ENCODE measurements at regions not wholly inside any gene's neighbourhood (a gene's known extent, or its start where the extent isn't known, plus 50 kb on each side); places are given as distances from the start of the nearest gene placed in this dataset.

DNA sequence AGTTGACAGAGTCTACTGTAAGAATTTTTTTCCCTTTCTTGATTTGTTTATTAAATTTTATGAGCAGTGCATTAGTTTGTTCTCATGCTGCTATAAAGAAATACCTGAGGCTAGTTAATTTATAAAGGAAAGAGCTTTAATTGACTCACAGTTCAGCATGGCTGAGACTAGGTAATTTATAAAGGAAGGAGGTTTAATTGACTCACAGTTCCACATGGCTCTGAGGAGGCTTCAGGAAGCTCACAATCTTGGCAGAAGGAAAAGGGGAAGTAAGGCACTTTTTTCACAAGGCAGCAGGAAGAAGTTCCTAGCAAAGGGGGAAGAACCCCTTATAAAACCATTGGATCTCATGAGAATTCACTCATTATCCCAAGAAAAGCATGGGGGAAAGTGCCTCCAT, 191.4 kb upstream of the VRK2 start:
- no peak for DNase-seq (ENCODE audit: low read depth in 2 of 3, low spot score in 2 of 3)

DNA sequence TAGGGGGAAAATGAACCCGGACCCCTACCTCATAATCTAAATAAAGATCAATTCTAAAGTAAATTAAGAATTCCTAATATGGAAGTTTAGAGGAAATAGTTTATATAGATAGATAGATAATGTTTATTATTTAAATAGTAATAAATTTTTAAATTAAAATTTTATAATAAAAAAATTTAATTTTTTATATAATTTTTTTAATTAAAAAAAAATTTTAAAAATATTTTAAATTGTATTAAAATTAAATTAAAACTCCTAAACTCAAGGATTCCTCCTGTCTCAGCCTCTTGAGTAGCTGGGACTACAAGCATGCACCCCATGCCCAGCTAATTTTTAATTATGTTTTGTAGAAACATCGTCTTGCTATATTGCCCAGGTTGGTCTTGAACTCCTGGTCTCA, 186.9 kb upstream of the VRK2 start:
- DNase-seq (ENCODE audit: low read depth in 2 of 3, low spot score in 2 of 3), result no peak

DNA sequence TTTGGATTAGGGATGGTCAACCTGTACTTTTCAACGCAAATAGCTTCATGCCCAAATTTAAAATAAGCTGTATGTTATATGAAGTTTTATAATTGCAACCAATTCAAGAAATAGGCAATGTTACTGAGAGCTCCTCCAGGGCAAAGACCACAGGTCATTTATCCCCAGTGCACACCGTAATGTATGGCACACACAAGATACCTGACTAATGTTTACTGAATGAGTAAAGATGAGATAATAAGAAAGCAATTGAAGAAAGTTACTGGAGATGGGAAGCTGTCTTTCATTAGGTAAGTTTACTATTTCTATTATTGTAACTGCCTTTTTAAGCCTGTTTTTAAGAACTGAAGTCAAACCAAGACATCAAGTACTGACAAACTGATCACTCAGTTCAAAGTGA, 184.5 kb upstream of the VRK2 start:
- no peak for DNase-seq (ENCODE audit: low read depth in 2 of 3, low spot score in 2 of 3)

DNA sequence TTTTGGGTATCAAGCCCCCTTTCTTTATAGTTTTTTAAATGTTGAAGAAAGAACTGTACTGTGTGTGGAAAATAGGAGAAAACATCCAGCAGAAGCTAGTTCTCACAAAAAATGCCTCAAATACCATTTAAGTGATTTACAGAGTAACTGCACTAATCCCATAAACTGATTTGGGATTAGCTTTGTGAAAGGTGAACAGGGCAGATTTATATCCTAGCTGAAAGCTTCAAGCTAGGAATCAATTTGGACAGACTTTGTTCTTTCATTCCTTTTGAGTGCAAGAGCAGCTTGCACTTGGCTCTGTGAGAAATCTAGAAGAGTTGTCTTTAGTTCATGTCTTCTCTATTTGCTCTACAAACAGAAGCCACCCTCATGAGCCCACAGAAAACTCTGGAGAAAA, 183.9 kb upstream of the VRK2 start:
- DNase-seq (ENCODE audit: low read depth in 2 of 3, low spot score in 2 of 3), result no peak

DNA sequence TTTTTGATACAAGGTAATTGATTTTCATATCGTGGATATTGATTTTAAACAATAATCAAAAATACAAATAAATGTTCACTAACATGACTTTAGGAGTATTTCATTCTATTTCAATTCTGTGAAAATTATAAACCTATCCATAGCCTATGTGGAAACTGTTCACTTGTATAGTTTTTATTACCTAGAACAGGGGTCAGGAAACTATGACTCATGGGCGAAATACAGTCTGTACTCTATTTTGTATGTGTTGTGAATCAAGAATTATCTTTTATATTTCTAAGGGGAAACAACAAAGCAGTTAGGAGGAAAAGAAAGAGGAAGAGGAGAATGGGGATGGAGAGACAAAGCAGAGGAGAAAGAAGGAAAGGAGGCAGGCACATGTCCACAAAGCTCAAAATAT, 181.7 kb upstream of the VRK2 start:
- DNase-seq (ENCODE audit: low read depth in 2 of 3, low spot score in 2 of 3), result no peak

DNA sequence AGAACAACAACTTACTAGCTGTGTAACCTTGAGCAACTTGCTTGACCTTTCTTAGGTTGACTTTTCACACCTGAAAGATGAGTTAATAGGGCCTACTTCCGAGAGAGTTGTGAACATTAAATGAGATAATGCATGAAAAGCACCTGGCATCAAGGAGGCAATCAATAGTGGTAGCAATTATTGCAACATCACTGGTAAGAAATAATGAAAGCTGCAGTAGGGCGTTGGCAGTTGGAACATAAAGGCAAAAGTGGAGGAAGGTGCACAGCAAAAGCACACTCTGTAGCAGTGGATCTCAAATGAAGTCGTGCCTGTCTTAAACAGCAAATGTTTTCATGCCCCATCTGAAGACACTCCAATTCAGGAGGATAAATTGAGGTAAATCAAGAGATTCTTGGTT, 178.9 kb upstream of the VRK2 start:
- DNase-seq (ENCODE audit: low read depth in 2 of 3, low spot score in 2 of 3), result no peak

DNA sequence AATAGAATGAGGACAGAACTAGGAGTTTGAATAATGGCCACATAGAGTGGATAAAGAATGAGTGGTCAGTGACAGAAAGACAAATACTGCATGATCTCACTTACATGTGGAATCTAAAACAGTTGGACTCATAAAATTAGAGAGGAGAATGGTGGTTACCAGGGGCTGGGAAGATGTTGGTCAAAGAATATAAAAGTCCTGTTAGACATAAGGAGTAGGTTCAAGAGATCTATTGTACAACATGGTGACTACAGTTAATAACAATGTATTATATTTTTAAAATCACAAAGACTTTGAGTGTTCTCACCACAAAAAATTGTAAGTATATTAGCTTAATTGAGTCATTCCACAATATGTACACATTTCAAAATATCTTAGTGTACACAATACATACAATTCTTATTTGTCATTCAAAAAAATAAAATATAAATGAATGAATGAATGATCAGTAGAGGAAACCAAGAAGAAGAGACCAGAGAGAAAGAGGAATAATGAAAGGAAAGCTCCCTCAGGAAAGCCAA, 177.9 kb upstream of the VRK2 start:
- DNase-seq (ENCODE audit: low read depth in 2 of 3, low spot score in 2 of 3), result no peak

DNA sequence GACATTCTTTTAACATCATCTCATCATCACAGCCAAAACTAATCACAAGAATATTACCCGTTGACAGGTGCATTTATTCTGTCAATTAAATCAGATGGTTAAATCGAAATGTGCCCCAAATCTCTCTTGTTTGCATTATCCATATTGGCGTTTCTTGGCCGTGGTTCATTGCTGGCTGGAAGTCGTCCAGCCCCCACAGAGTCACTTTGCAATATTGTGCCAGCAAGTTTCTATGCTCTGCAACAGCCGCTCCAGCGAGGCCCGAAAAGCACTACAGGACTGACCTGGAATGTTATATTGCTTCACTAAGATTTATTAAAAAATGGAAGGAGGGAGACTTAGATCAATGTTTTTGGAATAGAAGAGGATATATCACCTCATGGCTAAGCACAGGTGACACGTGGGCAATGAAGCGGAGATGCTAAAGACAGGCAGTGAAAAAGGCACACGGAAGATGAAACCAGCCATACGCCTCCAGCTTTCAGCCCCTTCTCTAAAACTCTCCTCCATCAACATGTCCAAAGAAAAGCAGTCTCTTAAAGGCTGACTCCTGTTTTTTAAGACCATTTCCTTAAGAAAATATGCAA, 176.8 kb upstream of the VRK2 start:
- no peak for DNase-seq (ENCODE audit: low read depth in 2 of 3, low spot score in 2 of 3)

DNA sequence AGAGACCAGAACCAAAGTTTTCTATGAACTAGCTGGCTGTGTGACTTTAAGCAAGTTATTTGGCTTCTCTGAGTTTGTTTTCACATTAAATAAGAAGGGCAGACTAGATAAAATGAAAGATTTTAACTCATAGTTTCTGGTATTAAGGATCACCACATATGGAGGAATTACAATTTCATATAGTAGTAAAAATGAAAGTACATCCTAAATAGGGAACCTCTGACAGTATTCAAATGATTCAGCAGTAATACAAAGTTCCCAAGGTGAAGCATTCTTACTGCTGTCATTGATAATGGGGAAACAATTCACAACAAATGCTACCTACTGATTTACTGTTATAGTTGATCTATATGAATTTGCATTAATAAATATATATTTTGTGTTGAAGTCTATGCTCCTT, 170.3 kb upstream of the VRK2 start:
- DNase-seq (ENCODE audit: low read depth in 2 of 3, low spot score in 2 of 3), result no peak

DNA sequence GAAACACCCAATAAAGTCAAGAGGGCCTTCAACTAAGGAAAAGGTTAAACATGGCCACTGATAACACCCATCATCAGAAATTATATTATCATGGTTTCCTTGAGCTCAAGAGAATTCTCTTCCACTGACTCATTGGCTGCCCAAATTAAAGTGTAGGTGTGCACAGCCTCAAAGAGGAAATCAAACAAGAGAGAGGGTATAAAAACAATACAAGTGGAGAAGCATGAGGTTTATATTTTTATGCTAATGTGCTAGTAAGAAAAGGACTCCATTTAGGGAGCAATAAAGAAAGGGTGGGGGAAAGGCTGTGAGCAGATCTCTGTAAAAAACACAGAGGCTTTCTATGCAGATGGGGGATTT, 168.8 kb upstream of the VRK2 start:
- DNase-seq (ENCODE audit: low read depth in 2 of 3, low spot score in 2 of 3), result no peak

DNA sequence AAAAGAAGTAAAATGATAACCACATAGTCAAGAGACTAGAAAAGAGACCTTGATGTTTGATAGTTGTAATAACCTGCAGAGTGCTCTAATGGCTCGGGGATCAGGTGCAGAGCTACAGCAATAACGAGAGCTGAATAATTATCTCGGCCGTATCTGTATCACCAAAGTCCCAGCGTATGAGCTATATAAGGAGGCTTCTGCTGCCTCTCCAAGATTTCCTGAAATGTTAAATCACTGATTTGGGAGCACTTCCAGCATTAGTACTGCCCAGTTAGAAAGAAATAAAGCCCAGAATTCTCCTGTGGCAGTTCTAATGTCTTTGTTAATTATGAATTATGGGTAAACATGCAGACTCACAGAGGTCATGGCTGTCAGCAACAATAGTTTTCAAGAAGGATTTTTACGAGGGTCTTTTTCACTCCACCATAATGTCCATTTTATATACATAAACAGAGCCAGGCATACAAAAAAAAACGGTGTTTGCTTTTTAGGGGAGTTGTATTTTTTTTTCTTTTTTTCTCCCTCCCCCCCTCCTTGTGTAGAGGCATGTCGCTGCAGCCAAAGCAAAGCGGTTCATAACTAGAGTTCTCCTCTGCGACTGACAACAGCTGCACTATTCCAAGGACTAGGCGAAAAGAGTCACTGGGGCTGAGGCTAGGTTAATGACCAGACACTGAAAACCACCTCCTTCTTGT, 168.3 kb upstream of the VRK2 start:
- no peak for DNase-seq (ENCODE audit: low read depth in 2 of 3, low spot score in 2 of 3)

DNA sequence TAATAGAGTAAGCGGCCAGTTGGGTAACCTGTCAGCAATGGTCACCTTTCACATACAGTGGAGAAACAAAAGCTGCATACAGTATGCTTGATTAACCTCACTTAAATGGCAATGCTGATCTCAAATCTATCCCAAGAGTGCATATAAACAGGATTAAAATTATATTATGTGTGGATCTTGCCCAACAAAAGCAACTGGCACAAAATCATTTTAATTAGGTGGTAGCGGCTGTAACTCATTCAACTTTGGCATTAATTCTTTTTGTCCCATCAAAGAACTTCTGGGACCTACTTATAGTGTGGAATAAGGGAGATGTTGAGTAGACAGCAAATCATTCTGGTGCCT, 167.8 kb upstream of the VRK2 start:
- no peak for DNase-seq (ENCODE audit: low read depth in 2 of 3, low spot score in 2 of 3)

DNA sequence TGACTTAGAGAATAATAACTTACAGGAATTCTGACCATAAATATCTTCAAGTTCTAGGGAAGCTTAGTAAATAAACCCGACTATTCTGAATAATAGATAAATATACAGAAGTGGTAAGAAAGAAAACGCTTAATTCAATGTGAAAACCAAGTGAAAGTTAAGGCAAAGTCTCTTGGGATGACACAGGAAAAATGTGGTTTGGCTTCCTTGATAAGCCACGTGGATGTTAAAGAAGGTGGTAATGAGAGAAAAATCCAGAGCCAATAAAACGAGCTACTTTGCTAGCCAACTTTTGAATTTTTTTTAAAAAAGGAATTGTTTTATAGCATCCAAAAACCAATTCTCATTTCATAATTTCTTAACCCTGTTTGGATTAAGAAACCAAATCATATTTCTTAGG, 166.2 kb upstream of the VRK2 start:
- no peak for DNase-seq (ENCODE audit: low read depth in 2 of 3, low spot score in 2 of 3)

DNA sequence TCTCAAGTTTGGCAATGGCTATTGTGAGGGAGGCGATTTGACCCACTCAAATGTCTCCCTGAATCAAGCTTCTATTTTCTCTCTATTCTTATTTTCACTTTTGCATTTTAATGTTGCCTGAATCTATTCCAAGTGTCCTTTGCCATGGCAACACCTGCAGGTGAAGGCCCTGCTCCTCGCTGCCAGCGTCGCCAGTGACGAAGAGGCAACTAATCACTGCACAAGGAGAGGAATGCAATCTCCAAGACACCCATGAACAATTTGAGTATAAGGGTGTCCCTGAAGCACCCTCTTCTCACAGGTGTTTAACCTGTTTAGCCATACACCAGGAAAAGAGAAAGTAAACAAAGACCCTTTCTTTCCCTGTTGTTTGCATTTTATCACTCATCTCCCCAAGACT, 165.6 kb upstream of the VRK2 start:
- DNase-seq (ENCODE audit: low read depth in 2 of 3, low spot score in 2 of 3), result no peak

DNA sequence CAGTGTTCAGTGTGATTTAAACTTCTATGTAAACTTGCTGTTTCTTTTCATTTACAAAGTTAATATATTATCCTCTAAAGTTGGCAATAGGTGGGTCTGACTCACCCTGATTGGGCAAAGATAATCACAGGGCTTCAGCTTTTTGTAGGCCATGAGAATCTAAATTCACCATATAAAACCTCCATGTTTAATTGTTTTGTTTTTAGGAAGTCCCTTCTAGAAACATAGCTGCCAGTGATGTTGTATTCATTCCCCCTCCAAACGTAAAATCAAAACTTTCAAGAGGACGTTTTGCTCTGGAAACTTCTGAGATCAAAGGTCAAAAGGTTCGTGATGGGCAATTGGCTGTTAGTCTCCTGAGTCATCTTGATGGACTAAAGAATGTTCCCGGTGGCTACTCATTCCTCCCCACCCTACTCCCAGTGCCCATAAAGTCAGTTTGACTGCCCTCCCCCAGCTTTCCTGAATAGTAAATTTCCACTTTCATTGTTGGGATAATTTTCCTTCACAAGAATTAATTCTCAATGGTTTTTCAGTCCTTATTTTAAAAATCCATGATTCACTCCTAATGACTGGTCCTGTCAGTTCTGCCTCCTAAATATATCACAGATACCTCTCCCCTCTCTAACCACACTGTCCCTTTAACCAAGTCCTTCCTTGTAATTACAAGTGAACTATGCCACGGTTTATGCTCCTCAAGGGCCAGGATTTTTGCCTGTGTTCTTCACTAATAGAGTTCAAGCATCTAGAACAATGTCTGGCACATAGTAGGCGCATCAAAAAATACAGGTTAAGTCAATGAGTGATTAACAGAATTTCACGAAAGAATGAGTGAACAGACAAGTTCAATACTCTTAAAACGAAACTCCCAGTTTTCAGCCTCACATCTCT, 164.4 kb upstream of the VRK2 start:
- DNase-seq (ENCODE audit: low read depth in 2 of 3, low spot score in 2 of 3), result no peak

DNA sequence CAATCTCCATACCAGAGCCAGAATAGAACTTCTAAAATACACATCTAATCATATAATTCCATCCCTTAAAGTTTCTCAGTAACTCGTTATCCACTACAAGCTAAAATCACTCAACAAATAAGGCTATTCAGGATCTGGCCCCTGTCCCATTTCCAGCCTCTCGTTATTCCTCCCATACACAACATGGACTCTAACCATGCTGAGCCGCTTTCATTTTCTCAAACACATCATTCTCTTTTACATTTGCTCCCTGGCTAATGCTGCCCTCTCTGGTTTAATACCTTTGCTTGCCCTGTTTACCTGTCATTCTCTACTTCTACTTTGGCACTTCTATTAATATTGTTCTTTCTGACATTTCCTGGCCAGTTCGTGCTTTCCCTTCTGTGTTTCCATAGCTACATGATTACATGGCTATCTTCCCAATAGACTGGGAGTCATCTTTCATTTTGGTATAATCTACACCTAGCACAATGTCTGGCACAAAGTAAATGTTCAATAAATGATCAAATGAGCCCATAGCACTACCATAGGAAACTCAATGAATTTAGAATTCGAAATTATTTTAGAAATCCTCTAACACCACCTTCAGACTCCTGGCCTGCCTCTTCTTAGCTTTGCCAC, 163.6 kb upstream of the VRK2 start:
- DNase-seq (ENCODE audit: low read depth in 2 of 3, low spot score in 2 of 3), result no peak

DNA sequence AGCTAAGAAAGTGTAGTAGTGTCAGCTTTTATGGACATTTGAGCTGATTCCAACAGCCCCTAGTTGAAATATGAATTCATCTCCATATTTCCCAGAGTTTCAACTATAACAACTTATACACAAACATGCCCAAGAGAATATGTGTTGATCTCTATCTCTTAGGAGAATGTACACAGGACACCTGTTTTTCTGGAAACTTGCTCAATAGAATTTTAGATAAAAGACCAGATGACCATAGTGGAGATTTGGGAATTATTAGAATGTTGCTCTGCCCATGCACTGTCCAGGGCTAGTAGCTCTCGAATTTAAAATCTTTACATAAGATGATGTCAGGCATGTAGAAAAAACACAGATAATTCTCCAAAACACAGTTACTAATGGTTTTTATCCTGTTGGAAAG, 162.3 kb upstream of the VRK2 start:
- DNase-seq (ENCODE audit: low read depth in 2 of 3, low spot score in 2 of 3), result no peak

DNA sequence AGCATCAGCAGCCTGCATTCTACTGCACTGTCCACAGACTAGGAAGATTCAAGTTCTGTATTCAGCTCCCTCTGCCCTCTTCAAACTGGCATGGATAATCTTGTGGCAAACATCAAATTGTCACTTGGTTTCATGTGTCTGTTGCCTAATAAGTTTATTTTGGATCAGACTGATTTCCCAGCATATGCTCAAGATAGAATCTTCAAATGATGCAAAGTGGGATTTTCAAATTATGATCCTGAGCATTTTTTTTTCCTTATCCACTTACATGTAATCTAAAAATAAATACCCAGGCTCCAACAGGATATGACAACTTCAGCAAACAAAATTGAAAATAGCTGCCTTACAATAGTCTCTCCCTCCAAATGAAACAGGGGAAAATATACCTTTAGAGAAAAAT, 160.9 kb upstream of the VRK2 start:
- no peak for DNase-seq (ENCODE audit: low read depth in 2 of 3, low spot score in 2 of 3)

DNA sequence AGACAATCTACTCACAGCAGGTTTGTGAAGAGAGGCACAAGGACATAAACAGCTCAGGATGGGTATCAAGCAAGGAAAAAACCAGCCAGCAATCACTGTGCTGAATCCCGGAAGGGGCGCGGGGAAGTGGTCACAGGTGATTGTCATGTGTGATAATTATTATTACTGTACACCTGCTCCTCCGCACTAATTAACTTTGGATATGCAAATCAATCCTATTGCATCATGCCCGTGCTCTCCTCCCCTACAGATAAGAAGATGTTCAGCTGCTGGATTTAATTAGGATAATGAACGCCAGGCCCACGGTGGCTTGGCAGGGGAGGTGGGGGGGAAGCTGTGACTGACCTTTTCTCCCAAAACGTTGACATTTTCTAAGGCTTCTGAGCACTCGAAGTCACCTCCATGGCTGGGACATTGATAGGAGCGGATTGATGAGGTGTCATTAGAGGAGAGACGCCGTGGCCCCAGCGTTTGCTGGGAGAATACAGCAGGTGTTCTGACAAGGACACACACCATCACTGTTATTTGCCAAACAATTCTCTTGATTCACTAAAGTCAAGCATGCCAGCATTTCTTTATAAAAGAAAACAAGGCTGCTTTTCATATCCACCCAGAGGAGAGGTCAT, 160.3 kb upstream of the VRK2 start:
- no peak for DNase-seq (ENCODE audit: low read depth in 2 of 3, low spot score in 2 of 3)

DNA sequence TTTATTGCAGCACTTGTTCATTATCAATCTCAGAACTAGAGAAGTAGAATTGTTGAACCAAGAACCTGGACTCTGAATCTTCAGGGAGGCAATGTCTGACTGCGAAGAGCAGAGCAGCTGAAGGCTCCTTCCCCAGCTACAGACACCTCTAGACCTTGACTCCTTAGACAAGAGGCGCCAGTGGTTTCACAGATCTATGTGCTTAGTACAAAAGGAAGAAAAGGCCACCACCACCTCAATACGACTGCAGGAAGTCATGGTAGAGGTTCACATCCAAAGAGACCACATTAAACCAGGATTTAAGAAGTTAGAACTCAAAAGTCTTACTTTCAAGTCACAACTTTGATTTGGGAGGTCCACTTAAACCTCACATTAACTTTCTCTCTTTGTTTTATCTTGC, 158.1 kb upstream of the VRK2 start:
- DNase-seq (ENCODE audit: low read depth in 2 of 3, low spot score in 2 of 3), result no peak

DNA sequence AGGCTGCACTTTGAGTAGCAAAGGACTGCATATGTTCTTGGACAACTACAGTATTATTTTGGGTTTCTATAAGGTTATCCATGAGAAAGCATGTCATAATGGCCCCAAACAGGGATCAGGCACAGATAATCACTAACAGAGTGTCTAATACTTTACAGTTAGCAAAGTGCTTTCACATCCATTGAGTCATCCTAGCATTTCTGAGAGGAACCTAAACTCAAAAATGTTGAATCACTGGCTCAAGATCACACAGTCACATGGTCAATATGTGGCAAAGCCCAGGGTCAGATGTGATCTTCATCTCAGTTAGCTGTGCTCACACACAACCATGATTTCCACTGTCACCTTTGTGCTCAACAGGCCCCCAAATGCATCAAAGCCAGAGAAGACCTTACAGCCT, 156.1 kb upstream of the VRK2 start:
- DNase-seq (ENCODE audit: low read depth in 2 of 3, low spot score in 2 of 3), result no peak

All from hematopoietic multipotent progenitor cell (in vitro differentiated cells).